ENCODE measurements at regions not wholly inside any gene's neighbourhood (a gene's known extent, or its start where the extent isn't known, plus 50 kb on each side); places are given as distances from the start of the nearest gene placed in this dataset.
"Not testable (repeated sequence)": the region's sequence is repeated elsewhere in the genome, so short reads cannot be mapped to it uniquely, and the experiment has no call there.

- peaks cover 12% of the 10 kb centered on the region; the same call in 1 of the 2 replicates for H3K27me3 ChIP-seq (ENCODE audit: insufficient read depth, low read length)
- no peaks in the 10 kb centered on the region for H3K36me3 ChIP-seq (ENCODE audit: insufficient read depth, low read length)
- no peak overlapping the region for H2AFZ ChIP-seq (ENCODE audit: low read length, unreplicated experiment)
- H3K79me2 ChIP-seq (ENCODE audit: control insufficient read depth, insufficient read depth, low read length, unreplicated experiment), result no peaks in the 10 kb centered on the region
- H3K4me1 ChIP-seq (ENCODE audit: control insufficient read depth, insufficient read depth, low read length, unreplicated experiment), result no peaks in the 10 kb centered on the region
- H3K27ac ChIP-seq (ENCODE audit: low read depth, low read length), result no peak overlapping the region
- H3K4me3 ChIP-seq (ENCODE audit: low read depth, low read length), result no peak overlapping the region
Measured at GRCh38 chr3:40691452-40691861, 166.7 kb downstream of the ZNF621 start.

- Histone ChIP-seq H3K4me3 (ENCODE audit: low read depth, low read length) (no peak overlapping the region), H3K36me3 (ENCODE audit: insufficient read depth, low read length) (no peaks in the 10 kb centered on the region), H3K27me3 (ENCODE audit: insufficient read depth, low read length) (0 out of 2 replicates have a peak, but pooled peaks cover 9% of the 10 kb centered on the region), H3K4me1 (ENCODE audit: control insufficient read depth, insufficient read depth, low read length, unreplicated experiment) (no peaks in the 10 kb centered on the region), H2AFZ (ENCODE audit: low read length, unreplicated experiment) (no peak overlapping the region), H3K79me2 (ENCODE audit: control insufficient read depth, insufficient read depth, low read length, unreplicated experiment) (no peaks in the 10 kb centered on the region), H3K27ac (ENCODE audit: low read depth, low read length) (no peak overlapping the region)
Measured at GRCh38 chr3:40695848-40696247, 171.1 kb downstream of the ZNF621 start.

GRCh38 chr3:40698611-40699010 lies 173.9 kb downstream of the ZNF621 start:
- H3K36me3 ChIP-seq (ENCODE audit: insufficient read depth, low read length); H3K4me3 ChIP-seq (ENCODE audit: low read depth, low read length); H3K79me2 ChIP-seq (ENCODE audit: control insufficient read depth, insufficient read depth, low read length, unreplicated experiment); H3K4me1 ChIP-seq (ENCODE audit: control insufficient read depth, insufficient read depth, low read length, unreplicated experiment); H3K27ac ChIP-seq (ENCODE audit: low read depth, low read length); H2AFZ ChIP-seq (ENCODE audit: low read length, unreplicated experiment); H3K27me3 ChIP-seq (ENCODE audit: insufficient read depth, low read length): not testable (repeated sequence)

GRCh38 chr3:40701016-40701588 lies 176.3 kb downstream of the ZNF621 start:
- Histone ChIP-seq H3K4me3 (ENCODE audit: low read depth, low read length) (no peak overlapping the region), H3K79me2 (ENCODE audit: control insufficient read depth, insufficient read depth, low read length, unreplicated experiment) (no peaks in the 10 kb centered on the region), H3K36me3 (ENCODE audit: insufficient read depth, low read length) (no peaks in the 10 kb centered on the region), H3K27me3 (ENCODE audit: insufficient read depth, low read length) (0 out of 2 replicates have a peak, but pooled peaks cover 9% of the 10 kb centered on the region), H3K27ac (ENCODE audit: low read depth, low read length) (no peak overlapping the region), H2AFZ (ENCODE audit: low read length, unreplicated experiment) (no peak overlapping the region), H3K4me1 (ENCODE audit: control insufficient read depth, insufficient read depth, low read length, unreplicated experiment) (no peaks in the 10 kb centered on the region)

- Histone ChIP-seq H3K4me1 (ENCODE audit: control insufficient read depth, insufficient read depth, low read length, unreplicated experiment) (no peaks in the 10 kb centered on the region), H3K27ac (ENCODE audit: low read depth, low read length) (no peak overlapping the region), H3K36me3 (ENCODE audit: insufficient read depth, low read length) (no peaks in the 10 kb centered on the region), H3K27me3 (ENCODE audit: insufficient read depth, low read length) (no peaks in the 10 kb centered on the region), H3K4me3 (ENCODE audit: low read depth, low read length) (no peak overlapping the region), H3K79me2 (ENCODE audit: control insufficient read depth, insufficient read depth, low read length, unreplicated experiment) (no peaks in the 10 kb centered on the region), H2AFZ (ENCODE audit: low read length, unreplicated experiment) (no peak overlapping the region)
Measured at GRCh38 chr3:40704224-40704623, 179.5 kb downstream of the ZNF621 start.

GRCh38 chr3:40705663-40706062 lies 180.9 kb downstream of the ZNF621 start:
- Histone ChIP-seq H3K27ac (ENCODE audit: low read depth, low read length) (no peak overlapping the region), H3K4me3 (ENCODE audit: low read depth, low read length) (no peak overlapping the region), H2AFZ (ENCODE audit: low read length, unreplicated experiment) (no peak overlapping the region), H3K79me2 (ENCODE audit: control insufficient read depth, insufficient read depth, low read length, unreplicated experiment) (no peaks in the 10 kb centered on the region), H3K4me1 (ENCODE audit: control insufficient read depth, insufficient read depth, low read length, unreplicated experiment) (no peaks in the 10 kb centered on the region), H3K36me3 (ENCODE audit: insufficient read depth, low read length) (no peaks in the 10 kb centered on the region), H3K27me3 (ENCODE audit: insufficient read depth, low read length) (no peaks in the 10 kb centered on the region)

GRCh38 chr3:40713306-40713705 lies 188.5 kb downstream of the ZNF621 start:
- Histone ChIP-seq H3K27me3 (ENCODE audit: insufficient read depth, low read length) (no peaks in the 10 kb centered on the region), H3K4me3 (ENCODE audit: low read depth, low read length) (no peak overlapping the region), H3K79me2 (ENCODE audit: control insufficient read depth, insufficient read depth, low read length, unreplicated experiment) (no peaks in the 10 kb centered on the region), H2AFZ (ENCODE audit: low read length, unreplicated experiment) (no peak overlapping the region), H3K36me3 (ENCODE audit: insufficient read depth, low read length) (no peaks in the 10 kb centered on the region), H3K4me1 (ENCODE audit: control insufficient read depth, insufficient read depth, low read length, unreplicated experiment) (no peaks in the 10 kb centered on the region), H3K27ac (ENCODE audit: low read depth, low read length) (no peak overlapping the region)

GRCh38 chr3:40713795-40714194 lies 189.0 kb downstream of the ZNF621 start:
- H2AFZ ChIP-seq (ENCODE audit: low read length, unreplicated experiment), result no peak overlapping the region
- H3K36me3 ChIP-seq (ENCODE audit: insufficient read depth, low read length), result no peaks in the 10 kb centered on the region
- no peak overlapping the region for H3K4me3 ChIP-seq (ENCODE audit: low read depth, low read length)
- H3K27me3 ChIP-seq (ENCODE audit: insufficient read depth, low read length), result no peaks in the 10 kb centered on the region
- no peaks in the 10 kb centered on the region for H3K79me2 ChIP-seq (ENCODE audit: control insufficient read depth, insufficient read depth, low read length, unreplicated experiment)
- no peaks in the 10 kb centered on the region for H3K4me1 ChIP-seq (ENCODE audit: control insufficient read depth, insufficient read depth, low read length, unreplicated experiment)
- H3K27ac ChIP-seq (ENCODE audit: low read depth, low read length), result no peak overlapping the region

- H3K79me2 ChIP-seq (ENCODE audit: control insufficient read depth, insufficient read depth, low read length, unreplicated experiment), result no peaks in the 10 kb centered on the region
- no peaks in the 10 kb centered on the region for H3K36me3 ChIP-seq (ENCODE audit: insufficient read depth, low read length)
- H2AFZ ChIP-seq (ENCODE audit: low read length, unreplicated experiment), result no peak overlapping the region
- H3K4me3 ChIP-seq (ENCODE audit: low read depth, low read length), result no peak overlapping the region
- no peaks in the 10 kb centered on the region for H3K27me3 ChIP-seq (ENCODE audit: insufficient read depth, low read length)
- no peak overlapping the region for H3K27ac ChIP-seq (ENCODE audit: low read depth, low read length)
- no peaks in the 10 kb centered on the region for H3K4me1 ChIP-seq (ENCODE audit: control insufficient read depth, insufficient read depth, low read length, unreplicated experiment)
Measured at GRCh38 chr3:40714771-40715345, 190.1 kb downstream of the ZNF621 start.

GRCh38 chr3:40715551-40715950 lies 190.8 kb downstream of the ZNF621 start:
- H3K27me3 ChIP-seq (ENCODE audit: insufficient read depth, low read length), result no peaks in the 10 kb centered on the region
- no peaks in the 10 kb centered on the region for H3K36me3 ChIP-seq (ENCODE audit: insufficient read depth, low read length)
- no peak overlapping the region for H3K4me3 ChIP-seq (ENCODE audit: low read depth, low read length)
- no peak overlapping the region for H2AFZ ChIP-seq (ENCODE audit: low read length, unreplicated experiment)
- H3K79me2 ChIP-seq (ENCODE audit: control insufficient read depth, insufficient read depth, low read length, unreplicated experiment), result no peaks in the 10 kb centered on the region
- no peaks in the 10 kb centered on the region for H3K4me1 ChIP-seq (ENCODE audit: control insufficient read depth, insufficient read depth, low read length, unreplicated experiment)
- no peak overlapping the region for H3K27ac ChIP-seq (ENCODE audit: low read depth, low read length)

- Histone ChIP-seq H3K27me3 (ENCODE audit: insufficient read depth, low read length) (no peaks in the 10 kb centered on the region), H2AFZ (ENCODE audit: low read length, unreplicated experiment) (no peak overlapping the region), H3K4me3 (ENCODE audit: low read depth, low read length) (no peak overlapping the region), H3K4me1 (ENCODE audit: control insufficient read depth, insufficient read depth, low read length, unreplicated experiment) (no peaks in the 10 kb centered on the region), H3K79me2 (ENCODE audit: control insufficient read depth, insufficient read depth, low read length, unreplicated experiment) (no peaks in the 10 kb centered on the region), H3K36me3 (ENCODE audit: insufficient read depth, low read length) (no peaks in the 10 kb centered on the region), H3K27ac (ENCODE audit: low read depth, low read length) (no peak overlapping the region)
Measured at GRCh38 chr3:40717471-40717870, 192.7 kb downstream of the ZNF621 start.

All from ACC112 (cell line).